ENCODE measurements at regions not wholly inside any gene's neighbourhood (a gene's known extent, or its start where the extent isn't known, plus 50 kb on each side); places are given as distances from the start of the nearest gene placed in this dataset.

DNA sequence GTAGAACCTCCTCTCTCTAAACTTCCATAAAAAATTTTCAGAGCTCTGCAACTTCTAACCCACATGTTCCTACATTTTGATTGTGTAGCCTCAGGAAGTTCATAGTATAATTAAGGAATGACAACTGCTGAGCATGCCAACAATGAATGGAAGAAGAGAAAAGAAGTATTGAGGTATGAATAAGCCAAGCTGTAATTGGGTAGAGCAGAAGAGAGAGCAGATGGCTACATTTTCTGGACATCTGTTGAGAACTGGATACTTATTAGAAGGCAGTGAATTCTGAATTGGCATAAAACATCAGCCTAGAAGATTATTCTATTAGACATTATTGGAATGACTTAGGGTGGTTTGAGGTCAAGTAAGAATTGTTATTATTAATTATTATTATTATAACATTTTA lies 728.3 kb upstream of the PHF14 start:
- no peak for TF ChIP-seq GATA3 (IDR thresholded peaks at IDR 0.05; ENCODE audit: low read depth, low read length)
- no peak for TF ChIP-seq GATA2 (IDR thresholded peaks at IDR 0.05; ENCODE audit: low read depth, low read length)
